H1 (cell line): ENCODE measurements at regions not wholly inside any gene's neighbourhood (a gene's known extent, or its start where the extent isn't known, plus 50 kb on each side); places are given as distances from the start of the nearest gene placed in this dataset.

Experiments
- CEBPB ChIP-seq: IDR thresholded peaks from 2 replicates; pipeline ENCODE4 v1.6.1; 2012; ENCODE audit warnings: low read depth, low read length
- E2F6 ChIP-seq: IDR thresholded peaks from 2 replicates; pipeline ENCODE4 v1.6.1; 2012; ENCODE audit warnings: inconsistent platforms
- EZH2 ChIP-seq: fragments of 200-600 bp; sonication (generic); IDR thresholded peaks from 2 replicates; pipeline ENCODE4 v1.7.1; 2012; ENCODE audit warnings: low read depth, mild to moderate bottlenecking, moderate library complexity, low read length, inconsistent platforms; ENCODE audit not compliant: severe bottlenecking
- HDAC6 ChIP-seq: IDR thresholded peaks from one replicate; pipeline ENCODE4 v1.7.1; 2012; ENCODE audit warnings: low read depth, mild to moderate bottlenecking, inconsistent platforms, low read length, moderate library complexity
- POLR2A ChIP-seq, 2 experiments: IDR thresholded peaks; 1 replicate in 1 of 2; 2 replicates in 1 of 2; pipeline ENCODE4 v1.6.1; 2011; ENCODE audit warnings: low read depth in 2 of 2, low read length in 2 of 2, mild to moderate bottlenecking in 2 of 2; ENCODE audit errors: control extremely low read depth in 1 of 2
- POU5F1 ChIP-seq: IDR thresholded peaks from 2 replicates; pipeline ENCODE4 v1.6.1; 2011; ENCODE audit warnings: low read depth, mild to moderate bottlenecking, low read length, moderate library complexity
- SIRT6 ChIP-seq: IDR thresholded peaks from one replicate; pipeline ENCODE4 v1.7.1; 2012; ENCODE audit warnings: low read length, inconsistent platforms
- SUZ12 ChIP-seq: fragments of 200-600 bp; sonication (generic); IDR thresholded peaks from 2 replicates; pipeline ENCODE4 v1.6.1; 2012; ENCODE audit warnings: mild to moderate bottlenecking, inconsistent platforms, low read length, moderate library complexity, mixed read lengths

GRCh38 chr2:22842205-22842869 lies 542.6 kb upstream of the KLHL29 start (continued):
- TF ChIP-seq SIRT6: no peak
- no peak for TF ChIP-seq SUZ12
- no peak for TF ChIP-seq EZH2
- no peak for TF ChIP-seq E2F6
- TF ChIP-seq POU5F1: no peak
- no peak for TF ChIP-seq HDAC6
- no peak for TF ChIP-seq CEBPB
- TF ChIP-seq POLR2A (IDR thresholded peaks at IDR 0.05; ENCODE audit: control extremely low read depth in 1 of 2, low read depth in 2 of 2, low read length in 2 of 2): no peak
